ENCODE measurements at regions not wholly inside any gene's neighbourhood (a gene's known extent, or its start where the extent isn't known, plus 50 kb on each side); places are given as distances from the start of the nearest gene placed in this dataset.

- no peak for DNase-seq (ENCODE audit: low read depth)
Measured at GRCh38 chr7:136665878-136666509, 202.5 kb upstream of the CHRM2 start.

GRCh38 chr7:136664537-136664936 lies 203.9 kb upstream of the CHRM2 start:
- DNase-seq (ENCODE audit: low read depth), result no peak

GRCh38 chr7:136657482-136657921 lies 210.9 kb upstream of the CHRM2 start:
- no peak for DNase-seq (ENCODE audit: low read depth)

- no peak for DNase-seq (ENCODE audit: low read depth)
Measured at GRCh38 chr7:136656516-136656915, 211.9 kb upstream of the CHRM2 start.

GRCh38 chr7:136655414-136655813 lies 213.0 kb upstream of the CHRM2 start:
- DNase-seq (ENCODE audit: low read depth), result no peak

DNA sequence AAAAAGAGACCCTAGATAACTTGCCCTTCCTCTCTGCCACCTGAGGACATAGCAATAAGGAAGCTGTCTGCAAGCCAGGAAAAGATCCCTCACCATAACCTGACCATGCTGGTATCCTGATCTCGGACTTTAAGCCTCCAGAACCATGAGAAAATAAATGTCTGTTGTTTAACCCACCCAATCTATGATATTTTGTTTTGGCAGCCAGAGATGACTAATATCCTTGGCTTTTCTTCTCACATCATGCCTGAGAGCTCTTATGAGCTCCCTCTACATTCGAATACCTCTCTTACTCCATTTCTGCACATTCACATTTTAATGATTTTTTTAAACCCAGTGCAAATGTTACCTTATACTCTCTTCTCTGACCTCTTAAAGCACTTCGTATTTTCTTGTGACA lies 214.0 kb upstream of the CHRM2 start:
- no peak for DNase-seq (ENCODE audit: low read depth)

DNA sequence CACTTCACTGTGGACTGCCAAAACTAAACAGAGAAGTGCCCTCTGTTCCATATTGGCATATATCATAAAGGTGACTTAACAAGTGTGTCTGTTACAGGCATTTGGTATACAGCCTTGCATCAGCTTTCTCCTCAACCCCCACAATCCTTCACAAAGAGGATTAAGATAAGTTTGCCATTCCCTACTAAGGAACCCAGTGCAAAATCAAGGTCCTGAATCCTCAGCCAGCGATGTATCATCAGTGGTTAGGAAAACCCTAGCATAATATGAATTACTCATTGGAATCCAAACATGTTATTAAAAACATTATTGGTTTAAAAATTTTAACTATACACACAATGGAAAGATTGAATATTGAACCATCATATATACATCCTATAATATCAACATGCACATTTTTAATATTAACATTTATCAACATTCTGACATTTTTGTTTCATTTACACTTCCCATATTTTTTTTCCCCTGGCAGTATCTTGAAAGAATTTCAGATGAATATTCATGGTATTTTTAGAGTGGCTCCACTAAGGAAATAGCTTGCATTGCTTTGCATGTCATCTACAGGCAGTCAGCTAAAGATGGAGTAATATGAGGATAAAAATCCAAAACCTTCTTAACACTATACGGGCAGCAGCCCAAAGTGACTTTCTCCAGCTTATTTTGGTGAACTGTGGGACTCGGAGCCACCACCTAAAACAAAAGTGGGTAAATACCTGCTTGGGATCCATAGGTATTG lies 215.6 kb upstream of the CHRM2 start:
- DNase-seq (ENCODE audit: low read depth), result no peak

DNA sequence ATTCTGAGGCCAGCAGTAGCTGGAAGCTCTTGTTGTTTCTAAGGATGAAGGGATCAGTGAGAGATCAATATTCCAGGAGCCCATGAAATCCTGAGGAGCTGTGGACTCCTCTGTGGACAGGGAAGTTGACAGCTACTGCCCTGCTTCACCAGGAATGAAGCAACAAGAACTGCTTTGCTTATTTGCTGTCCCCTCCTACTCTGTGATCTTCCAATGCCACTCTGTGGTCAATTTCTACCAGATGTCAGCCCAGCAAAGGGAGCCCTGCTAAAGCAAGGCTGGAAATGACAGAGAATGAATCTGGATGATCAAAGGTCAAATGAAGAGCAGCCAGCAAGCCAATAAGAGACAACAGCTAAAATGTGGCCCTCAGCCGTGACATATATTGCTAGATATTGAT lies 227.5 kb upstream of the CHRM2 start:
- DNase-seq (ENCODE audit: low read depth), result no peak

- no peak for DNase-seq (ENCODE audit: low read depth)
Measured at GRCh38 chr7:136637813-136638212, 230.6 kb upstream of the CHRM2 start.

- no peak for DNase-seq (ENCODE audit: low read depth)
Measured at GRCh38 chr7:136635751-136636150, 232.7 kb upstream of the CHRM2 start.

- DNase-seq (ENCODE audit: low read depth), result no peak
Measured at GRCh38 chr7:136618818-136619217, 249.6 kb upstream of the CHRM2 start.

DNA sequence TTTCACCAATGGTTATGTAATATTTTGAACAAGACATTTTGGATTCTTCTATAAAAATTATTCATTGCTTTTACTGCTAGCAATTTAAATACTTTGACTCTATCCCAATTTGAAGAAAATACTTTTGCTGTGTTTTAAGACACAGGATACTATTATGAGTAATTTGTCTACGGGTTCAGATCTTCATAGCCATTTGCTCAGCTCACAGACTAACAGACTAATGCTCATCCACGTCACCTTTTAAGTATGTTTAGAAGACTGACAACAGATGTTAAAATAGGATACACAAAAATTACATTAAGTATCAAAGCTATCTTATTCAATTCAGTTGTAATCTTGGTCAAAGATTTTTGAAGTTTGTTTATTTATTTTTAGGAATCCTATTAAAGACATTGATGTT lies 251.3 kb upstream of the CHRM2 start:
- no peak for DNase-seq (ENCODE audit: low read depth)

- DNase-seq (ENCODE audit: low read depth), result no peak
Measured at GRCh38 chr7:136605532-136606329, 262.7 kb upstream of the CHRM2 start.

GRCh38 chr7:136601772-136602171 lies 266.7 kb upstream of the CHRM2 start:
- no peak for DNase-seq (ENCODE audit: low read depth)

DNA sequence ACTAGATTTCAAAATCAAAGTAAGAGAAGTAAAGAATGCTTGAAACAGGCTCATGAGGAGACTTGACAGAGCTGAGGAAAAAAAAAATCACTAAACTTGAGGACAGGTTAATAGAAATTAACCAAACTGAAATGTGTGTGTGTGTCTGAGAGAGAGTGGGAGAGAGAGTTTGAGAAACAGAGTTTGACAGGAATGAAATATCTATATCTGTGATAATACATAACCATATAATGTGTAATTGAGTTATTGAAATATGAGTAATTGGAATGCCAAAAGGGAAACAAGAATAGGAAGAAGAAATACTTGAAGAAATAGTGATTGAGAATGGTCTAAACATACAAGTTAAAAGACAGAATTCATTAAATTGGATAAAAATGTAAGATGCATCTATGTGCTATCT lies 268.0 kb upstream of the CHRM2 start:
- DNase-seq (ENCODE audit: low read depth), result no peak

DNA sequence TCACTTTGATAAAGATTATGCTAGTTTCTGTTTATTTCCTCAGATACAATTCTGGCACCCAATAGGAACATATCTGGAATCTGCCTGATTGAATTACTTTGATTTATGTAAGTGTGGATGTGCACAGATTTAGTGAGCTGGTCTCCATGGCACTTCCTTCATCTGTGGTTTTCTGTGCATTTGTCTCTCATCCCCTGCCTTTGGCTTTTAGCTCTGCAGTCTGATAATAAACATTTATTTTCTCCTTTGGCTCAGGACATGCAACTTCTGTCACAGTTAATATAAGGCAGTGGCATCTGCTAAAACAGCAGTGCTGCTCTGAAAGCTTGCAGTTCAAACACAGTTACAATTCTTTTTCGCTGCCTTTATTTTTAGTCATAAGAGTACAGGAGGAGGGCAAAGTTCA lies 273.7 kb upstream of the CHRM2 start:
- DNase-seq (ENCODE audit: low read depth), result no peak

DNA sequence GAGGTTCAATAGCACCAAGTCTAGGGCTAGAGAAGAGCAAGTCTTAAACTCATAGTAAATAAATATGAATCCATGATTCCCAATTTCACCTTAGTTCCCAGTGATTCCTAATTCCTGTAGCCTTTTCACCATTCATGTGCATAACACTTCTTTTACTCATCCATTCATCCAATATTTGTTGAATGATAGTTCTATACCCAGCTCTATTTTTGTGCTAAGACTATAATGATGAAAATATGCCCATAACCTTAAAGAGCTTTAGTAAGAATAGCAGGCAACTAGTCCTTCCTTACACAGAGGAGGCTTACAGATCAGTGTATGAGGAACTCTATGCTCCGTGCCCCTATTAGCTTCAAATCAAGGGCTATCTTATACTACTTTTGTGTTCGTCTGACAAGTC lies 280.2 kb upstream of the CHRM2 start:
- no peak for DNase-seq (ENCODE audit: low read depth)

DNA sequence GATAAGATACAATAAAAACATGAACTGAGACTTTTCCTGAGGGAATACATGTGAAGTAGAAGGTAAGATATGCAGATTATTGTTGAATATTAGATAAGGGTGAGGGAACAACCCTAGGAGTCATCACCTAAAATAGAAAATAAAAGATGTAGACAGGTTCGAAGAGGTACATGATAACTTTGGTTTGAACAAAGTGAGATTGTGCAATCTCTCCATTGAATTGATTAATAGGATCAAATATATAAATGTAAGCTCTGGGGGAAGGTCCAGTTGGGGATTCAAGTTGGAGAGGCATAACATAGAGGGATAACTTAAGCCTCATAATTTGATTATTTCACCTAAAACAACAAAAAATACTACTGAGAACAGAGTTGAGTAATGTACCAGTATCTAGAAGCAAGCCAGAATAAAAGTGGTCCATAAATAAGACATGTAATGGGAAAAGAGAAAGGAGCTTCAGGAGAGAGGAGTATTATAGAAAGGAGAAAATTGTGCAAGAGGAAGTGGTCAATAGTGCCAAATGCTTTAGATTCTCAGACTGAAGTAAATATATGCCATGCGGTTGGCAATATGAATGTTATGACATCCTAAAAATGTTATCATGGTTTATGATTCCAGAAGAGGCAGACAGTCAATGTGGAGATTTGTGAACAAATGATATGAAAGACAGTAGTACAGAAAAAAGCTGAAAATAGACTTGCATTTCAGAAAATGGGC lies 282.3 kb upstream of the CHRM2 start:
- DNase-seq (ENCODE audit: low read depth), result no peak

DNA sequence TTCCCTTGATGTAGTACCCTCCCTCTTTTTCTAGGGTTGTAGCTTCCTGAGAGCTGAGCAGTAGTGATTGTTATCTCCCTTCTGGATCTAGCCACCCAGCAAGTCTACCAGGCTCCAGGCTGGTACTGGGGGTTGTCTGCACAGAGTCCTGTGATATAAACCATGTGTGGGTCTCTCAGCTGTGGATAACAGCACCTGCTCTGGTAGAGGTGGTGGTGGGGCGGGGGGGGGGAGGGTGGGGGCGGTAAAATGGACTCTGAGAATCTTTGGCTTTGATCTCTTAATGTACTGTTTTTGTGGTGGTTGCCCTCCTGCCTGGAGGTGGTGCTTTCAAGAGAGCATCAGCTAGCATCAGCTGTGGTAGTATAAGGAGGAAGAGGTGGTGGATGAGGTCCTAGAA lies 302.0 kb upstream of the CHRM2 start:
- no peak for DNase-seq (ENCODE audit: low read depth)

GRCh38 chr7:136555933-136556332 lies 312.5 kb upstream of the CHRM2 start:
- no peak for DNase-seq (ENCODE audit: low read depth)

- no peak for DNase-seq (ENCODE audit: low read depth)
Measured at GRCh38 chr7:136551618-136552017, 316.8 kb upstream of the CHRM2 start.

- DNase-seq (ENCODE audit: low read depth), result no peak
Measured at GRCh38 chr7:136549756-136550155, 318.7 kb upstream of the CHRM2 start.

Data from stimulated activated CD8-positive, alpha-beta memory T cell treated with anti-CD3 and anti-CD28 coated beads, Interleukin-7, amount 100 ng/mL, for 24 hours (primary cell).